GM19467 (cell line): ENCODE measurements at regions not wholly inside any gene's neighbourhood (a gene's known extent, or its start where the extent isn't known, plus 50 kb on each side); places are given as distances from the start of the nearest gene placed in this dataset.

Experiments
- ATAC-seq: cut with Tn5 transposase; IDR thresholded peaks from one replicate; pipeline ENCODE4 v1.9.1; 2021; ENCODE audit warnings: mild to moderate bottlenecking, moderate library complexity; ENCODE audit not compliant: unreplicated experiment

- ATAC-seq = no peak
These were observed 130.6 kb upstream of the VSTM2B start for GRCh38 chr19:29395111-29395733.

GRCh38 chr19:29395734-29396414 is 129.9 kb upstream of the VSTM2B start:
- ATAC-seq = no peak

GRCh38 chr19:29396925-29397324 is 128.9 kb upstream of the VSTM2B start:
- no peak for ATAC-seq

GRCh38 chr19:29397748-29398147 is 128.0 kb upstream of the VSTM2B start:
- no peak for ATAC-seq

GRCh38 chr19:29399804-29400203 is 126.0 kb upstream of the VSTM2B start:
- ATAC-seq = no peak

GRCh38 chr19:29400917-29401711 is 124.7 kb upstream of the VSTM2B start:
- ATAC-seq = no peak

GRCh38 chr19:29401712-29402421 is 123.9 kb upstream of the VSTM2B start:
- no peak for ATAC-seq

GRCh38 chr19:29402563-29402962 is 123.2 kb upstream of the VSTM2B start:
- ATAC-seq = no peak

- ATAC-seq = no peak
These were observed 121.8 kb upstream of the VSTM2B start for GRCh38 chr19:29404015-29404414.

- ATAC-seq = no peak
These were observed 120.7 kb upstream of the VSTM2B start for GRCh38 chr19:29404951-29405727.

- ATAC-seq = no peak
These were observed 120.1 kb upstream of the VSTM2B start for GRCh38 chr19:29405728-29405995.

- no peak for ATAC-seq
These were observed 116.5 kb upstream of the VSTM2B start for GRCh38 chr19:29409076-29409862.

GRCh38 chr19:29410601-29411000 is 115.2 kb upstream of the VSTM2B start:
- ATAC-seq = no peak

- no peak for ATAC-seq
These were observed 114.6 kb upstream of the VSTM2B start for GRCh38 chr19:29411113-29411581.

GRCh38 chr19:29413435-29413834 is 112.4 kb upstream of the VSTM2B start:
- no peak for ATAC-seq

- no peak for ATAC-seq
These were observed 110.3 kb upstream of the VSTM2B start for GRCh38 chr19:29415507-29415906.

- no peak for ATAC-seq
These were observed 108.7 kb upstream of the VSTM2B start for GRCh38 chr19:29417048-29417447.

GRCh38 chr19:29418201-29418600 is 107.6 kb upstream of the VSTM2B start:
- ATAC-seq = no peak

- ATAC-seq = no peak
These were observed 105.7 kb upstream of the VSTM2B start for GRCh38 chr19:29420065-29420464.
